ENCODE measurements at regions not wholly inside any gene's neighbourhood (a gene's known extent, or its start where the extent isn't known, plus 50 kb on each side); places are given as distances from the start of the nearest gene placed in this dataset.

- no peak for TF ChIP-seq POLR2A (IDR thresholded peaks at IDR 0.05)
- TF ChIP-seq, protein P1, sequence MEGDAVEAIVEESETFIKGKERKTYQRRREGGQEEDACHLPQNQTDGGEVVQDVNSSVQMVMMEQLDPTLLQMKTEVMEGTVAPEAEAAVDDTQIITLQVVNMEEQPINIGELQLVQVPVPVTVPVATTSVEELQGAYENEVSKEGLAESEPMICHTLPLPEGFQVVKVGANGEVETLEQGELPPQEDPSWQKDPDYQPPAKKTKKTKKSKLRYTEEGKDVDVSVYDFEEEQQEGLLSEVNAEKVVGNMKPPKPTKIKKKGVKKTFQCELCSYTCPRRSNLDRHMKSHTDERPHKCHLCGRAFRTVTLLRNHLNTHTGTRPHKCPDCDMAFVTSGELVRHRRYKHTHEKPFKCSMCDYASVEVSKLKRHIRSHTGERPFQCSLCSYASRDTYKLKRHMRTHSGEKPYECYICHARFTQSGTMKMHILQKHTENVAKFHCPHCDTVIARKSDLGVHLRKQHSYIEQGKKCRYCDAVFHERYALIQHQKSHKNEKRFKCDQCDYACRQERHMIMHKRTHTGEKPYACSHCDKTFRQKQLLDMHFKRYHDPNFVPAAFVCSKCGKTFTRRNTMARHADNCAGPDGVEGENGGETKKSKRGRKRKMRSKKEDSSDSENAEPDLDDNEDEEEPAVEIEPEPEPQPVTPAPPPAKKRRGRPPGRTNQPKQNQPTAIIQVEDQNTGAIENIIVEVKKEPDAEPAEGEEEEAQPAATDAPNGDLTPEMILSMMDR (IDR thresholded peaks at IDR 0.05) = no peak
Measured at GRCh38 chr3:159838938-159839337, 149.7 kb upstream of the IL12A start.
